PC-9 (cell line): ENCODE measurements at regions not wholly inside any gene's neighbourhood (a gene's known extent, or its start where the extent isn't known, plus 50 kb on each side); places are given as distances from the start of the nearest gene placed in this dataset.

Source experiments
- CTCF ChIP-seq: fragments of 200-600 bp; sonication (generic); conservative IDR thresholded peaks from 2 replicates; pipeline ENCODE4 v1.6.1; 2017; ENCODE audit warnings: mixed run types, antibody characterized with exemption, mild to moderate bottlenecking, moderate library complexity
- EZH2 ChIP-seq: fragments of 200-600 bp; sonication (generic); IDR thresholded peaks from 2 replicates; pipeline ENCODE4 v1.8.0; 2017; ENCODE audit warnings: antibody characterized with exemption, low read depth

- no peak for TF ChIP-seq CTCF
- no peak for TF ChIP-seq EZH2
These were observed 73.6 kb downstream of the RFLNA start for GRCh38 chr12:124368421-124369032.
